ENCODE measurements at regions not wholly inside any gene's neighbourhood (a gene's known extent, or its start where the extent isn't known, plus 50 kb on each side); places are given as distances from the start of the nearest gene placed in this dataset.

GRCh38 chr18:11377766-11378540, 228.6 kb upstream of the PIEZO2 start:
- ATAC-seq (ENCODE audit: poor library complexity) (no peak), DNase-seq (no peak)
- H3K27me3 Mint-ChIP-seq: peaks cover 4% of the 10 kb centered on the region
- peaks cover 0 to 23% of the 10 kb centered on the region in 2 experiments for H3K9me3 ChIP-seq (ENCODE audit: control insufficient read depth in 1 of 2, insufficient read depth in 1 of 2, low read length in 2 of 2)
- no peaks in the 10 kb centered on the region for H3K27me3 ChIP-seq (ENCODE audit: control insufficient read depth in 1 of 2, insufficient read depth in 2 of 2, low read length in 2 of 2)
- ChIA-PET CTCF (no interaction called here), POLR2A (no interaction called here)
- no peaks in the 10 kb centered on the region for H3K4me1 ChIP-seq (ENCODE audit: insufficient read depth, low read length)
- H3K4me3 Mint-ChIP-seq: no peak overlapping the region
- H3K36me3 ChIP-seq (ENCODE audit: insufficient read depth, low read length): no peaks in the 10 kb centered on the region
- no peak overlapping the region for H3K4me3 ChIP-seq (ENCODE audit: low read length)
- intact Hi-C loops (cut with DNase I, micrococcal nuclease): no loop called here
- no peaks in the 10 kb centered on the region for H3K9me3 Mint-ChIP-seq
- no peaks in the 10 kb centered on the region for H3K36me3 Mint-ChIP-seq (ENCODE audit: low read depth)
- no peak for TF ChIP-seq CTCF (IDR thresholded peaks at IDR 0.05)
- H3K27ac Mint-ChIP-seq: no peak overlapping the region
- no peaks in the 10 kb centered on the region for H3K4me1 Mint-ChIP-seq (ENCODE audit: low read depth)
- H3K27ac ChIP-seq (ENCODE audit: low read depth in 1 of 2, low read length in 2 of 2): no peak overlapping the region

- no peaks in the 10 kb centered on the region for H3K27me3 Mint-ChIP-seq
- Histone ChIP-seq H3K27ac (ENCODE audit: low read depth in 1 of 2, low read length in 2 of 2) (no peak overlapping the region), H3K9me3 (ENCODE audit: control insufficient read depth in 1 of 2, insufficient read depth in 1 of 2, low read length in 2 of 2) (no peaks in the 10 kb centered on the region), H3K27me3 (ENCODE audit: control insufficient read depth in 1 of 2, insufficient read depth in 2 of 2, low read length in 2 of 2) (no peaks in the 10 kb centered on the region), H3K4me3 (ENCODE audit: low read length) (no peak overlapping the region), H3K36me3 (ENCODE audit: insufficient read depth, low read length) (no peaks in the 10 kb centered on the region), H3K4me1 (ENCODE audit: insufficient read depth, low read length) (no peaks in the 10 kb centered on the region)
- ChIA-PET CTCF (no interaction called here), POLR2A (no interaction called here)
- ATAC-seq (ENCODE audit: poor library complexity) (no peak), DNase-seq (no peak)
- no peaks in the 10 kb centered on the region for H3K4me1 Mint-ChIP-seq (ENCODE audit: low read depth)
- no peak overlapping the region for H3K4me3 Mint-ChIP-seq
- no peak overlapping the region for H3K27ac Mint-ChIP-seq
- H3K9me3 Mint-ChIP-seq: no peaks in the 10 kb centered on the region
- intact Hi-C loops (cut with DNase I, micrococcal nuclease): no loop called here
- H3K36me3 Mint-ChIP-seq (ENCODE audit: low read depth): no peaks in the 10 kb centered on the region
- no peak for TF ChIP-seq CTCF (IDR thresholded peaks at IDR 0.05)
Observed at GRCh38 chr18:11372163-11372562, 222.8 kb upstream of the PIEZO2 start.

- H3K27me3 ChIP-seq (ENCODE audit: control insufficient read depth in 1 of 2, insufficient read depth in 2 of 2, low read length in 2 of 2): no peaks in the 10 kb centered on the region
- no peak for TF ChIP-seq CTCF (IDR thresholded peaks at IDR 0.05)
- H3K27me3 Mint-ChIP-seq: no peaks in the 10 kb centered on the region
- no peaks in the 10 kb centered on the region for H3K9me3 Mint-ChIP-seq
- no peak for DNase-seq
- H3K9me3 ChIP-seq (ENCODE audit: control insufficient read depth in 1 of 2, insufficient read depth in 1 of 2, low read length in 2 of 2): no peaks in the 10 kb centered on the region
- ATAC-seq (ENCODE audit: poor library complexity): no peak
- H3K4me3 Mint-ChIP-seq: no peak overlapping the region
- no peak overlapping the region for H3K27ac Mint-ChIP-seq
- H3K27ac ChIP-seq (ENCODE audit: low read depth in 1 of 2, low read length in 2 of 2): no peak overlapping the region
- no peaks in the 10 kb centered on the region for H3K36me3 ChIP-seq (ENCODE audit: insufficient read depth, low read length)
- ChIA-PET POLR2A (no interaction called here), CTCF (no interaction called here)
- H3K36me3 Mint-ChIP-seq (ENCODE audit: low read depth): no peaks in the 10 kb centered on the region
- no peaks in the 10 kb centered on the region for H3K4me1 Mint-ChIP-seq (ENCODE audit: low read depth)
- H3K4me3 ChIP-seq (ENCODE audit: low read length): no peak overlapping the region
- intact Hi-C loops (cut with DNase I, micrococcal nuclease): no loop called here
- no peaks in the 10 kb centered on the region for H3K4me1 ChIP-seq (ENCODE audit: insufficient read depth, low read length)
Observed at GRCh38 chr18:11369556-11369955, 220.2 kb upstream of the PIEZO2 start.
